SH-SY5Y (cell line): ENCODE measurements at regions not wholly inside any gene's neighbourhood (a gene's known extent, or its start where the extent isn't known, plus 50 kb on each side); places are given as distances from the start of the nearest gene placed in this dataset.

ENCODE experiments used
- GATA2 ChIP-seq: IDR thresholded peaks from 2 replicates; pipeline ENCODE4 v1.6.1; 2011; ENCODE audit warnings: mild to moderate bottlenecking, low read depth, low read length
- GATA3 ChIP-seq: IDR thresholded peaks from 2 replicates; pipeline ENCODE4 v1.6.1; 2011; ENCODE audit warnings: low read depth, mild to moderate bottlenecking, low read length, moderate library complexity

- TF ChIP-seq GATA3 = no peak
- no peak for TF ChIP-seq GATA2
Observed at GRCh38 chr14:66015071-66015780, 470.9 kb upstream of the CCDC196 start.
